Heart left ventricle (tissue), 13 donors: ENCODE measurements at regions not wholly inside any gene's neighbourhood (a gene's known extent, or its start where the extent isn't known, plus 50 kb on each side); places are given as distances from the start of the nearest gene placed in this dataset.
"Not testable (repeated sequence)": the region's sequence is repeated elsewhere in the genome, so short reads cannot be mapped to it uniquely, and the experiment has no call there.

Experiments used
- POLR2A ChIP-seq, 2 donors: fragments of 450-650 bp; IDR thresholded peaks; one replicate each; pipeline ENCODE4 v1.6.1; 2017; ENCODE audit warnings: antibody characterized with exemption in 2 of 2, mild to moderate bottlenecking in 2 of 2, moderate library complexity in 2 of 2
- TF ChIP-seq, protein P1 (sequence below), 12 donors: fragments of 200-600 bp; sonication (generic) in 4 of 12; IDR thresholded peaks; one replicate each; pipeline versions ENCODE4 v1.5.0 to v1.8.0; 2018 to 2022; ENCODE audit warnings: antibody characterized with exemption in 12 of 12, mild to moderate bottlenecking in 5 of 12
- donor health status: ischemic (EF 13 %, LVEDD 7.1; RV severe dilation, severe dysfunction).
- donor health status: DM: no; HTN: yes; CAD: no.
- donor health status: DM: no; HTN: no; CAD: no.
- donor health status: ischemic (EF 25% LVEDD 6.9; RV normal size, moderate dysfunction).
- donor health status: ischemic (EF 25% LVEDD 5.7; RV mildly dilated, moderate dysfunction).
- donor health status: ischemic (EF 35%, LVEDD 5.7; RV mildly dilated, moderate dysfunction).
- donor health status: nonischemic (EF 11% LVEDD 7.7; RV severe dilation, severe dysfunction).
- donor health status: DM: yes; HTN: yes; CAD: no.
- donor health status: PGD.
- donor health status: ischemic (EF 29% LVEDD 5.4; RV normal size, mild dysfunction).
- donor health status: nonischemic (EF 23%, LVEDD 6.1; RV moderate dilation, normal function).

- TF ChIP-seq, protein P1, sequence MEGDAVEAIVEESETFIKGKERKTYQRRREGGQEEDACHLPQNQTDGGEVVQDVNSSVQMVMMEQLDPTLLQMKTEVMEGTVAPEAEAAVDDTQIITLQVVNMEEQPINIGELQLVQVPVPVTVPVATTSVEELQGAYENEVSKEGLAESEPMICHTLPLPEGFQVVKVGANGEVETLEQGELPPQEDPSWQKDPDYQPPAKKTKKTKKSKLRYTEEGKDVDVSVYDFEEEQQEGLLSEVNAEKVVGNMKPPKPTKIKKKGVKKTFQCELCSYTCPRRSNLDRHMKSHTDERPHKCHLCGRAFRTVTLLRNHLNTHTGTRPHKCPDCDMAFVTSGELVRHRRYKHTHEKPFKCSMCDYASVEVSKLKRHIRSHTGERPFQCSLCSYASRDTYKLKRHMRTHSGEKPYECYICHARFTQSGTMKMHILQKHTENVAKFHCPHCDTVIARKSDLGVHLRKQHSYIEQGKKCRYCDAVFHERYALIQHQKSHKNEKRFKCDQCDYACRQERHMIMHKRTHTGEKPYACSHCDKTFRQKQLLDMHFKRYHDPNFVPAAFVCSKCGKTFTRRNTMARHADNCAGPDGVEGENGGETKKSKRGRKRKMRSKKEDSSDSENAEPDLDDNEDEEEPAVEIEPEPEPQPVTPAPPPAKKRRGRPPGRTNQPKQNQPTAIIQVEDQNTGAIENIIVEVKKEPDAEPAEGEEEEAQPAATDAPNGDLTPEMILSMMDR (IDR thresholded peaks at IDR 0.05): not testable (repeated sequence)
- TF ChIP-seq POLR2A (IDR thresholded peaks at IDR 0.05): not testable (repeated sequence)
Observed at GRCh38 chr2:89092911-89093310, 401.4 kb downstream of the RPIA start.
